Astrocyte (in vitro differentiated cells and primary cell): ENCODE measurements at regions not wholly inside any gene's neighbourhood (a gene's known extent, or its start where the extent isn't known, plus 50 kb on each side); places are given as distances from the start of the nearest gene placed in this dataset.

Experiments
- DNase-seq: peaks from one replicate; pipeline ENCODE4 v3.0.0-alpha.2; 2010; ENCODE audit warnings: low read depth
- FAIRE-seq: peaks from 2 replicates; lab custom pipeline; 2011; peaks lifted over from hg19 to GRCh38; lab: Jason Lieb, UNC
- H2AFZ ChIP-seq: 2 replicates; pipeline ENCODE4 v1.6.0; 2012; ENCODE audit warnings: low read depth, low read length, inconsistent platforms
- H3K27ac ChIP-seq: 2 replicates; pipeline ENCODE4 v1.5.1; 2011; ENCODE audit warnings: low read depth, low read length, inconsistent platforms
- H3K27me3 ChIP-seq: 2 replicates; pipeline ENCODE4 v1.6.0; 2011; ENCODE audit warnings: low read length, inconsistent platforms; ENCODE audit not compliant: insufficient read depth
- H3K36me3 ChIP-seq: 2 replicates; pipeline ENCODE4 v1.5.1; 2011; ENCODE audit warnings: low read length, inconsistent platforms; ENCODE audit not compliant: insufficient read depth
- H3K4me1 ChIP-seq: 2 replicates; pipeline ENCODE4 v1.5.1; 2011; ENCODE audit warnings: low read length, inconsistent platforms; ENCODE audit not compliant: insufficient read depth
- H3K4me2 ChIP-seq: 2 replicates; pipeline ENCODE4 v1.6.0; 2012; ENCODE audit warnings: low read length, inconsistent platforms
- H3K4me3 ChIP-seq: 2 replicates; pipeline ENCODE4 v1.5.1; 2011; ENCODE audit warnings: low read depth, mild to moderate bottlenecking, low read length, inconsistent platforms; ENCODE audit not compliant: insufficient read depth
- H3K79me2 ChIP-seq: 2 replicates; pipeline ENCODE4 v1.6.0; 2012; ENCODE audit warnings: mild to moderate bottlenecking, low read length, inconsistent platforms; ENCODE audit not compliant: insufficient read depth
- H3K9ac ChIP-seq: 2 replicates; pipeline ENCODE4 v1.6.0; 2012; ENCODE audit warnings: mild to moderate bottlenecking, low read length, inconsistent platforms
- H3K9me3 ChIP-seq: 2 replicates; pipeline ENCODE4 v1.5.1; 2012; ENCODE audit warnings: low read depth, mild to moderate bottlenecking, low read length, inconsistent platforms; ENCODE audit not compliant: insufficient read depth
- H4K20me1 ChIP-seq: 2 replicates; pipeline ENCODE4 v1.6.0; 2012; ENCODE audit warnings: low read length, inconsistent platforms; ENCODE audit not compliant: insufficient read depth
- H3K27ac Mint-ChIP-seq: one replicate; pipeline ENCODE4 v1.8.0; 2021; ENCODE audit warnings: mild to moderate bottlenecking, mixed read lengths; ENCODE audit not compliant: unreplicated experiment
- H3K27me3 Mint-ChIP-seq: one replicate; pipeline ENCODE4 v1.8.0; 2021; ENCODE audit warnings: low read depth, mixed read lengths; ENCODE audit not compliant: unreplicated experiment
- H3K36me3 Mint-ChIP-seq: one replicate; pipeline ENCODE4 v1.8.0; 2021; ENCODE audit warnings: low read depth, mixed read lengths; ENCODE audit not compliant: unreplicated experiment
- H3K4me1 Mint-ChIP-seq: one replicate; pipeline ENCODE4 v1.8.0; 2021; ENCODE audit warnings: low read depth, mixed read lengths; ENCODE audit not compliant: unreplicated experiment
- H3K4me3 Mint-ChIP-seq: one replicate; pipeline ENCODE4 v1.8.0; 2021; ENCODE audit warnings: mild to moderate bottlenecking, moderate library complexity, mixed read lengths; ENCODE audit not compliant: unreplicated experiment
- H3K9me3 Mint-ChIP-seq: one replicate; pipeline ENCODE4 v1.8.0; 2021; ENCODE audit warnings: mild to moderate bottlenecking, mixed read lengths; ENCODE audit not compliant: unreplicated experiment
- EZH2 ChIP-seq: IDR thresholded peaks from 2 replicates; pipeline ENCODE4 v1.6.1; 2012; ENCODE audit warnings: mild to moderate bottlenecking, low read length, inconsistent platforms; ENCODE audit not compliant: insufficient read depth
- TF ChIP-seq, protein P1 (sequence below): IDR thresholded peaks from 2 replicates; pipeline ENCODE4 v1.5.1; 2011; ENCODE audit warnings: low read depth, mild to moderate bottlenecking, inconsistent platforms, low read length, moderate library complexity; ENCODE audit not compliant: insufficient read depth

DNA sequence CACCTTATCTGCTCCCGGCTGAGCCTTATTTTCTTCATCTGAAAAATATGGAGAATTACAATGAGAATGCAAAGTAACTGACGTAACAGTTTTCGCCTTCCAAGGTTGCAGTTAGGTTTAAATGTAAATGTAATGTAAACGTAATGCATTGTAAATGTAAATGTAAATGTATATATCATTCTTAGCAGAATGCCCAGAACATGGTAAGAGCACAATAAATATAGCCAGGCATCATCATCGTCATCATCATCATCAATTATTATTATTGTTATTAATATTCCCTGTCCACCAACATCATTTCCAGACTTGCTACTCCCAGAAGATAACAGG, 770.0 kb downstream of the MED13L start:
- Mint-ChIP-seq H3K4me3 (no peak overlapping the region), H3K9me3 (peaks cover 4% of the 10 kb centered on the region), H3K4me1 (no peaks in the 10 kb centered on the region), H3K27ac (no peak overlapping the region), H3K27me3 (peaks cover 63% of the 10 kb centered on the region), H3K36me3 (no peaks in the 10 kb centered on the region)
- no peaks in the 10 kb centered on the region for H3K27me3 ChIP-seq
- H4K20me1 ChIP-seq: no peaks in the 10 kb centered on the region
- no peak for TF ChIP-seq EZH2
- TF ChIP-seq, protein P1, sequence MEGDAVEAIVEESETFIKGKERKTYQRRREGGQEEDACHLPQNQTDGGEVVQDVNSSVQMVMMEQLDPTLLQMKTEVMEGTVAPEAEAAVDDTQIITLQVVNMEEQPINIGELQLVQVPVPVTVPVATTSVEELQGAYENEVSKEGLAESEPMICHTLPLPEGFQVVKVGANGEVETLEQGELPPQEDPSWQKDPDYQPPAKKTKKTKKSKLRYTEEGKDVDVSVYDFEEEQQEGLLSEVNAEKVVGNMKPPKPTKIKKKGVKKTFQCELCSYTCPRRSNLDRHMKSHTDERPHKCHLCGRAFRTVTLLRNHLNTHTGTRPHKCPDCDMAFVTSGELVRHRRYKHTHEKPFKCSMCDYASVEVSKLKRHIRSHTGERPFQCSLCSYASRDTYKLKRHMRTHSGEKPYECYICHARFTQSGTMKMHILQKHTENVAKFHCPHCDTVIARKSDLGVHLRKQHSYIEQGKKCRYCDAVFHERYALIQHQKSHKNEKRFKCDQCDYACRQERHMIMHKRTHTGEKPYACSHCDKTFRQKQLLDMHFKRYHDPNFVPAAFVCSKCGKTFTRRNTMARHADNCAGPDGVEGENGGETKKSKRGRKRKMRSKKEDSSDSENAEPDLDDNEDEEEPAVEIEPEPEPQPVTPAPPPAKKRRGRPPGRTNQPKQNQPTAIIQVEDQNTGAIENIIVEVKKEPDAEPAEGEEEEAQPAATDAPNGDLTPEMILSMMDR: no peak
- H3K79me2 ChIP-seq: no peaks in the 10 kb centered on the region
- H3K27ac ChIP-seq: no peak overlapping the region
- H2AFZ ChIP-seq: no peak overlapping the region
- no peak overlapping the region for H3K4me2 ChIP-seq
- H3K9me3 ChIP-seq: no peaks in the 10 kb centered on the region
- H3K9ac ChIP-seq: no peak overlapping the region
- H3K4me3 ChIP-seq: no peak overlapping the region
- H3K36me3 ChIP-seq: no peaks in the 10 kb centered on the region
- no peak for FAIRE-seq
- no peaks in the 10 kb centered on the region for H3K4me1 ChIP-seq
- no peak for DNase-seq

DNA sequence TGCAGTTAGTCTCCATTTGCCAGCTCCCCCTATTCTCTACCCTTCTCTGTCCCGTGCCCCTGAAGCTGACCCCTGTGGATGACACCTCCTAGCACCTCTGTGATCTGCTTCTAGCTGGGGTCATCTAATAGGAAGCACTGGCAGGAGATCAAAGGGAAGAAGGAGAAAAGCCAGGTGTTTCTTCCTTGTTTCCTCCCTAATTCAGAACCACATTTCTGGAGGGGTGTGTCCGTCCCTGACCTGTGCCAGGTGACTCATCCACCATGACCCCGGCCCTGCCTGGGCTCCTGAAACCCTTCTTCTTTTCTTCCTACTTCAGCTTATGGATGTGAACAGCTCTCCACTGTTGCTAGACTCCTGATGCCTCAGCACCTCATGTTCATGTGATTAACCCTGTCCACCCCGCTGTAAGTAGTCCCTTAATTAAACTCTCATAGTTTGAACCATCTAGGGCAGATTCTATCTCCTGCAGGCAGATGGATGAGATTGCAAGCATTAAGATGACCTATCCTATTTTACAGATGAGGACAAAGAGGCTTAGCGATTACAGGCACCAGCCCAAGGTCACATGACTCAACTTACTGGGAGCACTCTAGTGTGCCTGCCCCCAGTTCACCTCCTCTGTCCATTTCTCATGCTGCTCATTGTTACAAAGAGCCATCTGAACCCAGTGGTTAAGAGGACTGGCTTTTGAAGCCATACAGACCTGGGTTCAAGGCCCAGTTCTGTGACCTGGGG, 770.5 kb downstream of the MED13L start:
- Histone ChIP-seq H3K4me3 (no peak overlapping the region), H3K4me2 (no peak overlapping the region), H2AFZ (no peak overlapping the region), H3K9ac (no peak overlapping the region), H3K27me3 (no peaks in the 10 kb centered on the region), H3K36me3 (no peaks in the 10 kb centered on the region), H3K9me3 (no peaks in the 10 kb centered on the region), H4K20me1 (no peaks in the 10 kb centered on the region), H3K79me2 (no peaks in the 10 kb centered on the region), H3K27ac (no peak overlapping the region), H3K4me1 (no peaks in the 10 kb centered on the region)
- H3K4me1 Mint-ChIP-seq: no peaks in the 10 kb centered on the region
- TF ChIP-seq, protein P1: no peak
- no peak for TF ChIP-seq EZH2
- no peaks in the 10 kb centered on the region for H3K36me3 Mint-ChIP-seq
- H3K27me3 Mint-ChIP-seq: peaks cover 63% of the 10 kb centered on the region
- FAIRE-seq (no peak), DNase-seq (no peak)
- peaks cover 8% of the 10 kb centered on the region for H3K9me3 Mint-ChIP-seq
- no peak overlapping the region for H3K27ac Mint-ChIP-seq
- no peak overlapping the region for H3K4me3 Mint-ChIP-seq
